Cardiac fibroblast (primary cell): ENCODE measurements at regions not wholly inside any gene's neighbourhood (a gene's known extent, or its start where the extent isn't known, plus 50 kb on each side); places are given as distances from the start of the nearest gene placed in this dataset.

Source experiments
- DNase-seq, 2 donors: peaks; one replicate each; pipeline versions ENCODE4 v3.0.0 to v3.0.0-alpha.2; 2010; ENCODE audit warnings: low read depth in 2 of 2
- H3K4me3 ChIP-seq, 2 donors: replicated peaks in 1 of 2; 1 replicate in 1 of 2; 2 replicates in 1 of 2; pipeline ENCODE4 v1.5.1; 2011; ENCODE audit warnings: low read depth in 2 of 2, low read length in 2 of 2, mild to moderate bottlenecking in 2 of 2, moderate library complexity in 1 of 2
- TF ChIP-seq, protein P1 (sequence below): IDR thresholded peaks from one replicate; pipeline ENCODE4 v1.5.1; 2011; ENCODE audit warnings: low read depth, mild to moderate bottlenecking, low read length, inconsistent platforms

DNA sequence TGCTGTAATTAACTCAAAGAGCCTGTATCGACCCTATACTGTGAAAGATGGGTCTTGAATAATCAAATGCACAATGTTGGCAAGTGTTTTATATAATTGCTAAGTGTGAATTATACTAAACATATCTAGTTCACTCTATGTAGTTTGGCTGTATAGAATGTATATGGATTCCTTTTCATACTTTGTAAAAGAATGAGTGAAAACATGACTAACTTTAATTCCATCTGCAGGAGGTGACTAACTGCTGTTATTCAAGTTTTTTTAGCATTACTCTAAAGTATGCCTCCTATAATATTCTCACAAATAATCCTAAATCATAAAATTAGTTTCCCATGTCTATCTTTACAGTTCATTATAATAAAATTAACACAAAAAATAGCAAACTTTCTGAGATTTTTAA is 394.0 kb upstream of the MON1B start:
- DNase-seq = no peak
- H3K4me3 ChIP-seq = no peak overlapping the region

DNA sequence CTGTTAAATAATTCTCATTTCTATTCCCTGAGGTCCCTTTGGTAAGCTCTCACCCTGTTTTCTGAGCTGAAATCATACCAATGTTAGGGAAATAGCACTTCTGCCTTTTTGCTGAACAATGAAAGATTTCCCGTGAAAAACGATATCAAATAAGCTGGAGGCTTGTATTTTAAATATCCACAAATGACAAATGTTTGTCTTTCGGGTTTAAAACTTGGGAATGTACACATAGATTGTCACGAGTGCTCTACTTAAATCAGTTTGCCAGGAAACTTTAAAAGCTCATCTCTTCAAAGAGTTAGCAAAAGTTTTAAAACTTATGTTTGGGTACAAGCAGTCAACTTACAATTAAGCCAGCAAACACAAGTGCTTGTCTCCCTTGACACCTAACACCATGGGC is 393.5 kb upstream of the MON1B start:
- H3K4me3 ChIP-seq = no peak overlapping the region
- no peak for DNase-seq
- TF ChIP-seq, protein P1, sequence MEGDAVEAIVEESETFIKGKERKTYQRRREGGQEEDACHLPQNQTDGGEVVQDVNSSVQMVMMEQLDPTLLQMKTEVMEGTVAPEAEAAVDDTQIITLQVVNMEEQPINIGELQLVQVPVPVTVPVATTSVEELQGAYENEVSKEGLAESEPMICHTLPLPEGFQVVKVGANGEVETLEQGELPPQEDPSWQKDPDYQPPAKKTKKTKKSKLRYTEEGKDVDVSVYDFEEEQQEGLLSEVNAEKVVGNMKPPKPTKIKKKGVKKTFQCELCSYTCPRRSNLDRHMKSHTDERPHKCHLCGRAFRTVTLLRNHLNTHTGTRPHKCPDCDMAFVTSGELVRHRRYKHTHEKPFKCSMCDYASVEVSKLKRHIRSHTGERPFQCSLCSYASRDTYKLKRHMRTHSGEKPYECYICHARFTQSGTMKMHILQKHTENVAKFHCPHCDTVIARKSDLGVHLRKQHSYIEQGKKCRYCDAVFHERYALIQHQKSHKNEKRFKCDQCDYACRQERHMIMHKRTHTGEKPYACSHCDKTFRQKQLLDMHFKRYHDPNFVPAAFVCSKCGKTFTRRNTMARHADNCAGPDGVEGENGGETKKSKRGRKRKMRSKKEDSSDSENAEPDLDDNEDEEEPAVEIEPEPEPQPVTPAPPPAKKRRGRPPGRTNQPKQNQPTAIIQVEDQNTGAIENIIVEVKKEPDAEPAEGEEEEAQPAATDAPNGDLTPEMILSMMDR = no peak

More for the DNA sequence above, 394.0 kb upstream of the MON1B start:
- TF ChIP-seq, protein P1 = no peak

DNA sequence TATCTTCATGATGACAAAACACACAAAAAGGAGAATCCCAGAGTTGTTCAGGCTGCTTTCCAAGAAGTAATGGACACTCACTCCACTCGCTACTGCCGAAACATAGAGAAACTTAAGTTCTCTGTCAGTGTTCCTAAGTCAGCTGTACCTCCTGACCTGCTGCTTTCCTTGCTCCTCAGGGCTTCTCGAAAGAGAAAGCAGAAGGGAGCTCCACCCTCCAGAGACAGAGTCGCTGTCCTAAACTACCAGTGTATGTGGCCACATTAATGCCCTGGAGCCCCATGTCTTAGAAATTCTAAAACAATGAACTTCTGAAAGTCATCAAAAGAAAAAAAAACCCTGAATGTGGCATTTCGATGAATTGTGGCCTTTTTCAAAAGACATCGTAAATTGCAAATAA is 390.8 kb upstream of the MON1B start:
- no peak for DNase-seq
- H3K4me3 ChIP-seq = no peak overlapping the region
- TF ChIP-seq, protein P1 = no peak

DNA sequence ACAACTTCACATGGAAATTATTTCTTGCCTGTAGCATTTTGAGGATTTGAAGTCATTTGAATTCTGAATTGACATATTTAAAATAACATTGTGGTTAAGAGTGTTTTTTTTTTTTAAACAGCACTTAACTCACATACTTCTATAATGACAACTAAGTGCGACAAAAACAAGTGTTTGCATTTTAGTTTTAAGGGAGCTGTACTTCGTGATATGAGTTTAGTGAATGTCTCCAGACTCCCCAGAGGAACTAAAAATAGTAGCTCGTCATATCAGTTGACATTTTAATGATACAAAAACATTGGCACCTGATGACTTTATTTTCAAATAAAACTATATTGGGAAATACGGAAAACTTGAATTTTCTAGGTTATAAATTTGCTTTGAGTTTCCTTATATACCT is 389.6 kb upstream of the MON1B start:
- DNase-seq = no peak

DNA sequence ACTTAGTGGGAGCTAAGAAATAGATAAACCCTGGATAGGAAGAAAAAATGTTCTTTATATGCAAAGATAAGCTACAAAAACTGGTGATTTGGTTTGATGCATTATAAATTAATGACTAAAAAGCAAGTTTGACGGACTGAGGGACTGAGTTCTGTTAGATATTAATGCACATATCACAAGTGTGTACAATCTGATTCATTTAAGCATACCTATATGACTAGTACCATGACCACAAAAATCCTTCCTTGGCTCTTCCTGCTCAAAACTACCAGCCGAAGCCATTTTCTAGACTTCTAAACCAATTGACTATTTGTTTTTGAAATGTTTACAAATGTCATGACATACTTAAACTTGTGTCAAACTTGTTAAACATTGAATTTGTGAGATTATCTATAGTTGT is 374.5 kb upstream of the MON1B start:
- TF ChIP-seq, protein P1 = no peak
- DNase-seq = no peak
- H3K4me3 ChIP-seq = no peak overlapping the region

More for the DNA sequence above, 389.6 kb upstream of the MON1B start:
- no peak overlapping the region for H3K4me3 ChIP-seq
- TF ChIP-seq, protein P1 = no peak

DNA sequence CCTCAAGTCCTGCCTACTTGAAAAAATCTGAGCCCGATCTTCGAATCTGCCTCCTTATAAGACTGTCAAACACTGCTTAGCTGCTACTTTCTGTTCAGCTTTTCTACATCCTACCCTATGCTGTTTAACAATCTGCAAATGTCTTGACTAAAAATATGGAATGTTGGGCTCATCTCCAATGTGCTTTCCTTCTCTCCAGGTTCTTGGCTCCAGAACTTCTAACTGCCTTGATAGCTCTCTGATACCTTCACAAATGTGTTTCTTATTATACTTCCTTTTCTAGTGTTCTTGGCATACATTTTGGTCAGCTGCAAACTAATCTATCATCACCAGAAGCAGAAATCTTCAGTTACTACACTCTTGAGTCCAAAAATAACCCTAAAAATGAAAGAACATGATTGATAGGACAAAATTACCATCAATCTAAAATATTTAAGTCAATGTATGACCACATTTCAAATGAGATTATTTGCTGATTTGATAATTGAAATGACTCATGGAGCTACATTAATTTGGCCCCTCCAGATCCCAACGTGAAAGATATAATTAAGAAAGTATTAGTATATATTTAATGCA is 372.3 kb upstream of the MON1B start:
- TF ChIP-seq, protein P1 = no peak
- DNase-seq = peak in 1 of 2 donors; percentile 5
- H3K4me3 ChIP-seq = no peak overlapping the region

DNA sequence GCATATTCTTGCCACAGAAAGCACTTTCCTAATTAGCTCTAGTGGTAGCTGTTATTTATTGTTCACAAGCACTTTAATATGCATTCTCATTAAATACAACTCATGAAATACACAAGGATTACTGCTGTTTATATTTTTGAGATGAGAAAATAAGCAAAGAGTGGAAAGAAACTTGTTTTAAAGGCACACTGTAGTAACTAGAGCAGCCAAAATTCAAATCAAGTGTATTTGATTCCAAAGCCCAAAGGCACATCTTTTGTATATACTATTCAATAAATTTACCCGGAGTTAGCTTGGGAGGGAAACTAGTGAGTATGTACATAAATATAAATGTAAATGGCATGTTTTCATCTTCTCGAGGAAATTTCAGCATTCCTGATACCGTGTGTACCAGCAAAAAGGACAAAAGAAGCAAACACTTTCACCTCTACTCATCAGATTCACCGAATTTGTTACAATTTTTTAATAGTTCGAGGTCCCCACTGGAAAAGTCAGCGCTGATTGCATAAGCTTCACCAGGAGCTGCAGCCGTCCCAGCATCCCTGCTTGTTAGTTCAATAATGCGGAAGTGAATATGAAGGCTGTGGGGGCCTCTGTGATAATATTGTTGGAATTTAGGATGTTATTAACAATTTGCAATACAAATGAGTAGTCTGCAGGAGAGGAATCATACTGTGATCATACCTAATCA is 371.6 kb upstream of the MON1B start:
- DNase-seq = no peak
- TF ChIP-seq, protein P1 = no peak
- H3K4me3 ChIP-seq = no peak overlapping the region
